ENCODE measurements at regions not wholly inside any gene's neighbourhood (a gene's known extent, or its start where the extent isn't known, plus 50 kb on each side); places are given as distances from the start of the nearest gene placed in this dataset.
"Not testable (repeated sequence)": the region's sequence is repeated elsewhere in the genome, so short reads cannot be mapped to it uniquely, and the experiment has no call there.

GRCh38 chr10:42269788-42270187, 368.6 kb downstream of the ZNF33B start:
- peaks cover 0 to 11% (median 0%) of the 10 kb centered on the region in 7 donors for H3K9me3 Mint-ChIP-seq
- H3K4me3 ChIP-seq (ENCODE audit: low read depth, low read length); H3K9me3 ChIP-seq (ENCODE audit: control insufficient read depth in 2 of 2, low read length in 2 of 2); H3K36me3 Mint-ChIP-seq; ATAC-seq (ENCODE audit: low read depth in 2 of 2); H3K27me3 Mint-ChIP-seq; H3K27me3 ChIP-seq (ENCODE audit: control insufficient read depth, insufficient read depth, low read length); H3K4me3 Mint-ChIP-seq; H3K27ac ChIP-seq (ENCODE audit: insufficient read depth, low read length, poor library complexity, severe bottlenecking); H3K27ac Mint-ChIP-seq; H3K4me1 ChIP-seq (ENCODE audit: control insufficient read depth, insufficient read depth, low read length, poor library complexity, severe bottlenecking); DNase-seq; H3K4me1 Mint-ChIP-seq; H3K36me3 ChIP-seq (ENCODE audit: control insufficient read depth, insufficient read depth, low read length): not testable (repeated sequence)

DNA sequence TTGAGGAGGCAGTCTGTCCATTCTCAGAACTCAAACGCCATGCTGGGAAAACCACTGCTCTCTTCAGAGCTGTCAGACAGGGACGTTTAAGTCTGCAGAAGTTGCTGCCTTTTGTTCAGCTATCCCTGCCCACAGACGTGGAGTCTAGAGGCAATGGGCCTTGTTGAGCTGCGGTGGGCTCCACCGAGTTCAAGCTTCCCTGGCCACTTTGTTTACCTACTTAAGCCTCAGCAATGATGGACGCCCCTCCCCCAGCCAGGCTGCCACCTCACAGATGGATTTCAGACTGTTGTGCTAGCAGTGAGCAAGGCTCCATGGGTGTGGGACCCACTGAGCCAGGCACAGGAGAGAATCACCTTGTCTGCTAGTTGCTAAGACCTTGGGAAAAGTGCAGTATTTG, 375.1 kb downstream of the ZNF33B start:
- ATAC-seq (ENCODE audit: low read depth in 2 of 2); H3K36me3 ChIP-seq (ENCODE audit: control insufficient read depth, insufficient read depth, low read length); H3K4me3 ChIP-seq (ENCODE audit: low read depth, low read length); H3K36me3 Mint-ChIP-seq; H3K4me1 Mint-ChIP-seq; H3K9me3 ChIP-seq (ENCODE audit: control insufficient read depth in 2 of 2, low read length in 2 of 2); H3K27ac ChIP-seq (ENCODE audit: insufficient read depth, low read length, poor library complexity, severe bottlenecking); H3K27me3 ChIP-seq (ENCODE audit: control insufficient read depth, insufficient read depth, low read length); H3K4me1 ChIP-seq (ENCODE audit: control insufficient read depth, insufficient read depth, low read length, poor library complexity, severe bottlenecking); H3K4me3 Mint-ChIP-seq; H3K27me3 Mint-ChIP-seq; H3K27ac Mint-ChIP-seq; DNase-seq: not testable (repeated sequence)
- H3K9me3 Mint-ChIP-seq: peaks cover 0 to 28% (median 7%) of the 10 kb centered on the region in 7 donors

GRCh38 chr10:42243002-42243401, 395.4 kb downstream of the ZNF33B start:
- not testable (repeated sequence) for H3K4me3 Mint-ChIP-seq; ATAC-seq (ENCODE audit: low read depth in 2 of 2); H3K4me3 ChIP-seq (ENCODE audit: low read depth, low read length); H3K27me3 ChIP-seq (ENCODE audit: control insufficient read depth, insufficient read depth, low read length); H3K4me1 ChIP-seq (ENCODE audit: control insufficient read depth, insufficient read depth, low read length, poor library complexity, severe bottlenecking); DNase-seq; H3K9me3 ChIP-seq (ENCODE audit: control insufficient read depth in 2 of 2, low read length in 2 of 2); H3K4me1 Mint-ChIP-seq; H3K27ac ChIP-seq (ENCODE audit: insufficient read depth, low read length, poor library complexity, severe bottlenecking); H3K27me3 Mint-ChIP-seq; H3K27ac Mint-ChIP-seq; H3K36me3 ChIP-seq (ENCODE audit: control insufficient read depth, insufficient read depth, low read length); H3K36me3 Mint-ChIP-seq
- peaks cover 0 to 11% (median 0%) of the 10 kb centered on the region in 7 donors for H3K9me3 Mint-ChIP-seq

- Histone ChIP-seq H3K36me3 (ENCODE audit: control insufficient read depth, insufficient read depth, low read length) (no peaks in the 10 kb centered on the region), H3K4me3 (ENCODE audit: low read depth, low read length) (no peak overlapping the region), H3K9me3 (ENCODE audit: control insufficient read depth in 2 of 2, low read length in 2 of 2) (no peaks in the 10 kb centered on the region), H3K27ac (ENCODE audit: insufficient read depth, low read length, poor library complexity, severe bottlenecking) (no peak overlapping the region), H3K27me3 (ENCODE audit: control insufficient read depth, insufficient read depth, low read length) (no peaks in the 10 kb centered on the region), H3K4me1 (ENCODE audit: control insufficient read depth, insufficient read depth, low read length, poor library complexity, severe bottlenecking) (no peaks in the 10 kb centered on the region)
- Mint-ChIP-seq H3K27ac (no peak overlapping the region), H3K36me3 (no peaks in the 10 kb centered on the region), H3K4me1 (peaks cover 0 to 6% (median 0%) of the 10 kb centered on the region in 4 donors), H3K4me3 (no peak overlapping the region), H3K27me3 (no peaks in the 10 kb centered on the region), H3K9me3 (peaks cover 0 to 11% (median 0%) of the 10 kb centered on the region in 7 donors)
- ATAC-seq (ENCODE audit: low read depth in 2 of 2): no peak
- peak in 1 of 3 donors; percentile 0 for DNase-seq
Measured at GRCh38 chr10:42242135-42242805, 396.1 kb downstream of the ZNF33B start.

DNA sequence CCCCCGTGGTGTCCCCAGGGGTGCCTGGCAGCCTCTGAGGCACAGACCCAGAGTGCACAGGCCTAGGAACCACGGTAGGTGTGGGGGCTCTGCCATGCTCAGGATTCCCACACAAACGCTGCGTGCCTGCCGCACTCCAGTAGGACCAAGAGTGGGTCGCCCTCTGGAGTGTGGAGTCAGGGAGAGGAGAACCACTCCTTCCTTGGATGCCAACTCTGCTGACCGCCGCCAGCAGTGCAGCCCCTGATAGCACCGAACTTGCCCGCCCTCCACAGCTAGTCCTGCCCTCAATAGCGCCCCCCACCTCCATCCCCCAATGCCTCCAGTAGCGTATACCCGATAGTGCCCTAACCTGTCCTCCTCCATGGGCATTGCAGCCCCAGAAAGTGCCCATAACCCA, 402.0 kb downstream of the ZNF33B start:
- not testable (repeated sequence) for H3K36me3 Mint-ChIP-seq; H3K27ac ChIP-seq (ENCODE audit: insufficient read depth, low read length, poor library complexity, severe bottlenecking); ATAC-seq (ENCODE audit: low read depth in 2 of 2); DNase-seq; H3K27me3 ChIP-seq (ENCODE audit: control insufficient read depth, insufficient read depth, low read length); H3K4me1 ChIP-seq (ENCODE audit: control insufficient read depth, insufficient read depth, low read length, poor library complexity, severe bottlenecking); H3K4me1 Mint-ChIP-seq; H3K27me3 Mint-ChIP-seq; H3K36me3 ChIP-seq (ENCODE audit: control insufficient read depth, insufficient read depth, low read length); H3K27ac Mint-ChIP-seq; H3K9me3 Mint-ChIP-seq; H3K4me3 Mint-ChIP-seq; H3K9me3 ChIP-seq (ENCODE audit: control insufficient read depth in 2 of 2, low read length in 2 of 2); H3K4me3 ChIP-seq (ENCODE audit: low read depth, low read length)

- ATAC-seq (ENCODE audit: low read depth in 2 of 2); H3K9me3 ChIP-seq (ENCODE audit: control insufficient read depth in 2 of 2, low read length in 2 of 2); H3K27me3 Mint-ChIP-seq; H3K36me3 Mint-ChIP-seq; H3K27ac ChIP-seq (ENCODE audit: insufficient read depth, low read length, poor library complexity, severe bottlenecking); H3K4me1 ChIP-seq (ENCODE audit: control insufficient read depth, insufficient read depth, low read length, poor library complexity, severe bottlenecking); H3K4me3 ChIP-seq (ENCODE audit: low read depth, low read length); DNase-seq; H3K9me3 Mint-ChIP-seq; H3K4me1 Mint-ChIP-seq; H3K4me3 Mint-ChIP-seq; H3K27me3 ChIP-seq (ENCODE audit: control insufficient read depth, insufficient read depth, low read length); H3K27ac Mint-ChIP-seq; H3K36me3 ChIP-seq (ENCODE audit: control insufficient read depth, insufficient read depth, low read length): not testable (repeated sequence)
Measured at GRCh38 chr10:42235736-42236135, 402.6 kb downstream of the ZNF33B start.

- H3K4me3 Mint-ChIP-seq; H3K27ac ChIP-seq (ENCODE audit: insufficient read depth, low read length, poor library complexity, severe bottlenecking); H3K27ac Mint-ChIP-seq; H3K27me3 ChIP-seq (ENCODE audit: control insufficient read depth, insufficient read depth, low read length); H3K36me3 ChIP-seq (ENCODE audit: control insufficient read depth, insufficient read depth, low read length); ATAC-seq (ENCODE audit: low read depth in 2 of 2); H3K4me1 Mint-ChIP-seq; H3K9me3 Mint-ChIP-seq; H3K36me3 Mint-ChIP-seq; DNase-seq; H3K4me3 ChIP-seq (ENCODE audit: low read depth, low read length); H3K9me3 ChIP-seq (ENCODE audit: control insufficient read depth in 2 of 2, low read length in 2 of 2); H3K27me3 Mint-ChIP-seq; H3K4me1 ChIP-seq (ENCODE audit: control insufficient read depth, insufficient read depth, low read length, poor library complexity, severe bottlenecking): not testable (repeated sequence)
Measured at GRCh38 chr10:42235241-42235640, 403.1 kb downstream of the ZNF33B start.

- not testable (repeated sequence) for H3K9me3 ChIP-seq (ENCODE audit: control insufficient read depth in 2 of 2, low read length in 2 of 2); H3K27me3 Mint-ChIP-seq; H3K36me3 ChIP-seq (ENCODE audit: control insufficient read depth, insufficient read depth, low read length); H3K4me3 Mint-ChIP-seq; ATAC-seq (ENCODE audit: low read depth in 2 of 2); H3K4me1 Mint-ChIP-seq; H3K9me3 Mint-ChIP-seq; H3K27ac ChIP-seq (ENCODE audit: insufficient read depth, low read length, poor library complexity, severe bottlenecking); H3K4me3 ChIP-seq (ENCODE audit: low read depth, low read length); H3K4me1 ChIP-seq (ENCODE audit: control insufficient read depth, insufficient read depth, low read length, poor library complexity, severe bottlenecking); H3K27ac Mint-ChIP-seq; H3K36me3 Mint-ChIP-seq; H3K27me3 ChIP-seq (ENCODE audit: control insufficient read depth, insufficient read depth, low read length); DNase-seq
Measured at GRCh38 chr10:42234506-42234905, 403.9 kb downstream of the ZNF33B start.

Measured in CD4-positive, CD25-positive, alpha-beta regulatory T cell (primary cell).